Limb (tissue), 2 donors: ENCODE measurements at regions not wholly inside any gene's neighbourhood (a gene's known extent, or its start where the extent isn't known, plus 50 kb on each side); places are given as distances from the start of the nearest gene placed in this dataset.

ENCODE experiments used
- DNase-seq, 2 donors: peaks; one replicate each; pipeline ENCODE4 v3.0.0-alpha.2; 2016; ENCODE audit errors: extremely low spot score in 2 of 2

DNA sequence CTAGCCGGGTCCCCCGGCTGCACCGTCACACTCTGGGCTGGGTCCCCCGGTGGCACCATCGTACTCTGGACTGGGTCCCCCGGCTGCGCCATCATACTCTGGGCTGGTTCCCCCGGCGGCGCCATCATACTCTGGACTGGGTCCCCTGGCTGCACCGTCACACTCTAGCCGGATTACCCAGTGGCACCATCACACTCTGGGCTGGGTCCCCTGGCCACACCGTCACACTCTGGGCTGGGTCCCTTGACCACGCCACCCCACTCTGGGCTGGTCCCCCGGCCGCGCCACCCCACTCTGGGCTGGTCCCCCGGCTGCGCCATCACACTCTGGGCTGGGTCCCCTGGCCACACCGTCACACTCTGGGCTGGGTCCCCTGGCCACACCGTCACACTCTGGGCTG, 653.8 kb upstream of the ID2 start:
- no peak for DNase-seq

DNA sequence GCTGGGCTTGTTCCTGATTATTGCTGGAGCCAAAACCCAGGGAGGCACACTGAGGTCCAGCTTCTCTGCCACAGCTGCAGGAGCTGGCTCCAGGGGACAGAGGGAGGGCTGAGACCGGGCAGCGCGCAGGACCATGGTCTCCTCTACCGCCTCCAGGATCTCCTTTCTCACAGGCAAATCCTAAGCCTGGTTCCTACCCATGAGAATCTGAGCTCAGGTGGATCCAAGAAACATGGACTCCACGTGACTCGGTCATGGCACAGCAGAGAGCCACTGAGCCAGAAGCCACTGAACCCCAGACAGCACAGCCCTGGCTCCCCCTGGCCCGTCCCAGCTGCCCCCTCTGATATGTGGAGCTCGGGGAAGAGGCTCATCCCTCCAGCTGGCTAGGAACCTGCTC, 653.4 kb upstream of the ID2 start:
- no peak for DNase-seq

- DNase-seq, result no peak
These were observed 652.9 kb upstream of the ID2 start for GRCh38 chr2:8028981-8029380.

GRCh38 chr2:8030573-8031303, 651.1 kb upstream of the ID2 start:
- no peak for DNase-seq

DNA sequence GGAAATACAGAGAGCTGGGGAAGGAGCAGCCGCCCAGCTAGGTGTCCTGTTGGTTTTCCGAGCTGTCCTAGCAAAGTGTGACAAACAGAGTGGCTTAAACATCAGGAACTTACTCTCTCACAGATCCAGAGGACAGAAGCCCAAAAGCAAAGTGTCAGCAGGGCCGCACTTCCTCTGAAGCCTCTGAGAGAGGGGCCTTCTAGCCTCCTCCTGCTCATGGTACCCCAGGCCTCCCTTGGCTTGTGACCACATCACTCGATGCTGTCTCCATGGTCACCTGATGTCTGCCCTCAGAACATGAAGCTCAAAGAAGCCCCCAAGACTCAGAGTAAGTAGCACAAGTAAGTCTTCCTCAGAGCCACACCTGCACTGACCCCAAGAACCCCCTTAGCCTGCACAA, 650.5 kb upstream of the ID2 start:
- DNase-seq, result no peak

DNA sequence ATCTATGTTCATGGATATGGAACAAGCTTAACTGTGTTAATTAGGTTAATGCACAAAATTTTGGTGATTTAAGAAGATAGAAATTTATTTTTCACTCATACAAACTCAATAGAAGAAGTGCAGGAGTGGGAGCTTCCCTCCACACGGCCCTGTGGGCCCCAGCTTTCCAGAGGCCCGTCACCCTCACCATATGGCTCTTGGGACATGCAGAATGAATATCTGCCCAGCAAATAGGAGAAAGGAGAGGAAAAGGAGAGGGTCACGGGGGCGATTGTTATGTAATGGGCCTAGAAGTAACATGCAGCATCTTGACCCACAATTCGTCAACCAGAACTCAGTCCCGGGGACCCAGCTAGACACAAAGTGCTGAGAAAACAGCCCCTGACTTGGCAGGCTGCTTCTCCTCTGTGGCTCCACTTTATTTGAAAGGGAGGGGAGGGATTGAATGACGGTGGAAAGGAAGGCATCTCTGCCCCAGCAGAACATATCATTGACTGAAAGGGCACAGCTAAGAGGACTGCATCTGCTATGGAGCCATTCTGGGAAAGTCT, 648.2 kb upstream of the ID2 start:
- DNase-seq, result no peak

DNA sequence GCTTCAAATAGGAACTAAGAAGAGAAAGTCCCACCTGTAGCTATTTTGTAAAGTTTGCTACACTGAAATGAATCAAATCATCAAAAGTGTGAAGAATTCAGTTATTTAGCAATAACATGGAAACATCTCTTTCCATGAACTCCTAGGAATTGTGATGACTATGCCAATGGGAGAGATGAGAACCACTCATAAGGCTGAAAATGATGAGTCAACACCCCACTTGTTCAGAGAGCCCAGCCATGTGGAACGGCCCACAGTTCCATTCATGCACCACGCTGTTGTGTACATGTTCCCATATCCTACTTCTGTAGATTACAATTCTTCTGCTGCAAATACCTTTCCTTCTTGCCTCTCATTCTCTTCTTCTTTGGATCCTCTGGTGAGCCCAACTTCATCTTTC, 645.5 kb upstream of the ID2 start:
- no peak for DNase-seq

GRCh38 chr2:8039732-8040131, 642.1 kb upstream of the ID2 start:
- no peak for DNase-seq

GRCh38 chr2:8043295-8043694, 638.6 kb upstream of the ID2 start:
- no peak for DNase-seq

GRCh38 chr2:8044046-8044594, 637.7 kb upstream of the ID2 start:
- DNase-seq, result no peak

- DNase-seq, result no peak
These were observed 636.7 kb upstream of the ID2 start for GRCh38 chr2:8045081-8045614.

GRCh38 chr2:8046849-8047248, 635.0 kb upstream of the ID2 start:
- DNase-seq, result no peak

GRCh38 chr2:8049176-8049575, 632.7 kb upstream of the ID2 start:
- peak in 1 of 2 donors; percentile 31 for DNase-seq

DNA sequence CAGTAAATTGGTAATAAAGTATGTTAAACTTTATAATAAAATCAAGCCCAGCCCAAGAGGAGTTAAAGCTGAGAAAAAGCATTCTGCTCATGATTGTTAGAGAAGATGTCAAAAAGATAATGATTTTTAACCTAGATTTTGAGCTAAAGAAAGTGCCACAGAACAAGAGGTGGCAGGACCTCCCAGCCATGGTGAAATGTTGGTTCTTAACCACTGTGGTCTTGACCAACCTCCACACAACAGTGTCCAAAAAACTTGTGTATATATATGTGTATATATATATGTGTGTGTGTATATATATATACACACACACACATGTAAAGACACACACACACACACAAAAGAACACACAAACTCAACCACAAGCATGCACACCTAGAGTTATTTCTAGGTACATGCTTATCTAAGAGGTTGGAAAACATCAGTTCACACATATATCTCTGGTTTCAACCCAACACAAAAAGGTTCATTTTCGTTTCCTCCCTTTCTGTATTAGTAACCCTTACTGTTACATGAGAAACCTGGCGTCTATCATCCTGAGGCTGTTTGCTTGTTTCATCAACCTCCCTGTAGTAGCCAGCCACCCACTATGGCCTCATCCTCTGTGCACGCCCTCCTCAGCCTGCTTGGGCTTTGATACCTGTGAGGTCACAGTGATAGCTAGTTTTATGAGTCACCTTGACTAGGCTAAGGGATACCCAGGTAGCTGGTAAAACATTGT, 631.8 kb upstream of the ID2 start:
- DNase-seq, result no peak

GRCh38 chr2:8053216-8053615, 628.6 kb upstream of the ID2 start:
- no peak for DNase-seq

DNA sequence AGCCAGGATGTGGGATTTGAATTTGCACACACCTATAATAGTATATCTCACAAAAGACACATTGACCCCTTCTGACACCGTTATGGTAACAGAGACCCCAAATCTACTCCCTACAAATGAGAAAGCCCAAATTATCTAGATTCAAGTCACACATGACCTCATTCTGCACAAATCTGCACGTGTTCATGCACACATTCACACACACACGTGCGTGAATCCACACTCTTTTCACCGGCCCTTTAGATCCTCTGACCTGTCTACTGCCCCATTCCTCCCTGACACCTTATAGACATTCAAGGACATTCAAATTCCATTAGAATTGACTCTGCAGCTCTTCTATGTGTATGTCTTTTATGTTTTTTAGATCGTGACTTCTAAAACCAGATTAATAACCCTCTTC, 627.8 kb upstream of the ID2 start:
- no peak for DNase-seq

DNA sequence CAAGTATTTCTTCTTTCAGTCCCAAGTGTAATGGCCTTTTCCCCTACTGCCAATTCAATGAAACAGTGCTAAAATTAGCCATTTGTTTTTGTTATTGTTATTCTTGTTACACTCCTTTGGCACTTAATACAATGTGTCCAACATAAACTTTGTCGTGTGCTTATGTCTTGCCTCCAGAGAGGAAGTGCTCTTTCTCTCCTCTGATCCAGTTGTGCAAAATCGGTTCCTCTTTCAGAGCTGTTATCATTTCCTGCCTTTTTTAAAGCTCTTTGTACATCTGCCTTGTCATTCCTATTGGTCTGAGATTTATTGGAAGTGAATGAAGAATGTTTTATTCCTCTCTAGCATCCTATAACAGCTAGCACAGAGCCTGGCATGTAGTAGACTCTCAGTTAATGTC, 623.2 kb upstream of the ID2 start:
- no peak for DNase-seq

- no peak for DNase-seq
These were observed 622.6 kb upstream of the ID2 start for GRCh38 chr2:8059255-8059654.

- DNase-seq, result no peak
These were observed 622.1 kb upstream of the ID2 start for GRCh38 chr2:8059794-8060193.

GRCh38 chr2:8061219-8061618, 620.6 kb upstream of the ID2 start:
- DNase-seq, result no peak

DNA sequence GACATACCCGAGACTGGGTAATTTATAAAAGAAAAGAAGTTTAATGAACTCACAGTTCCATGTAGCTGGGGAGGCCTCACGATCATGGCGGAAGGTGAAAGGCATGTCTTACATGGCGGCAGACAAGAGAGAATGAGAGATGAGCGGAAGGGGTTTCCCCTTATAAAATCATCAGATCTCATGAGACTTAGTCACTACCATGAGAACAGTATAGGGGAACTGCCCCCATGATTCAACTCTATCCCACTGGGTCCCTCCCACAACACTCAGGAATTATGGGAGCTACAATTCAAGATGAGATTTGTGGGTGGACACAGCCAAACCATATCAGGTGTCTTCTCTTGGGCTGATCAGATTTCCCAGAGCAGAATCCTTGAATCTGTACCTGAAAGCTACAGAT, 617.3 kb upstream of the ID2 start:
- DNase-seq, result no peak

GRCh38 chr2:8065191-8065590, 616.7 kb upstream of the ID2 start:
- DNase-seq, result no peak
